Stromal cell of bone marrow (primary cell): ENCODE measurements at regions not wholly inside any gene's neighbourhood (a gene's known extent, or its start where the extent isn't known, plus 50 kb on each side); places are given as distances from the start of the nearest gene placed in this dataset.
"Not testable (repeated sequence)": the region's sequence is repeated elsewhere in the genome, so short reads cannot be mapped to it uniquely, and the experiment has no call there.

Source experiments
- DNase-seq: peaks from one replicate; pipeline ENCODE4 v3.0.0-alpha.2; 2012; ENCODE audit warnings: low read depth

DNA sequence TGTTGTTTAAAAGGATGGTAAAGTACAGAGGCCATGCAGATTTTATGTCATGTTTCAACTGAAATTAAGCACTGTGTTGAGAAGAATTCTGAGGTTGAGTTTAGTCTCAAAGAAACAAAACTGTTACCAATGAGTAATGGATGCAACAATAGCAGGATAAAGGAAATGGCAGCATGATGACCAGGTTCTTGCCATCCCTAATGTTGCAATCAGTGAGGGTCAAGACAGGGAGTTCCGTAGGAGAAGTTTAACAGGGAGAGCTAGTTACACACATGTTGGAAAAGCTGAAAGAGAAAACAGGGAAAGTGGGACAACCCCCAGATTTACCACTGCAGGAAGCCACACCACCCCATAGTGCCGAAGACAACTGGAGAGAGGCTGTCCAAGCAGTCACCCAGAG, 343.8 kb upstream of the EPHA4 start:
- DNase-seq: no peak

DNA sequence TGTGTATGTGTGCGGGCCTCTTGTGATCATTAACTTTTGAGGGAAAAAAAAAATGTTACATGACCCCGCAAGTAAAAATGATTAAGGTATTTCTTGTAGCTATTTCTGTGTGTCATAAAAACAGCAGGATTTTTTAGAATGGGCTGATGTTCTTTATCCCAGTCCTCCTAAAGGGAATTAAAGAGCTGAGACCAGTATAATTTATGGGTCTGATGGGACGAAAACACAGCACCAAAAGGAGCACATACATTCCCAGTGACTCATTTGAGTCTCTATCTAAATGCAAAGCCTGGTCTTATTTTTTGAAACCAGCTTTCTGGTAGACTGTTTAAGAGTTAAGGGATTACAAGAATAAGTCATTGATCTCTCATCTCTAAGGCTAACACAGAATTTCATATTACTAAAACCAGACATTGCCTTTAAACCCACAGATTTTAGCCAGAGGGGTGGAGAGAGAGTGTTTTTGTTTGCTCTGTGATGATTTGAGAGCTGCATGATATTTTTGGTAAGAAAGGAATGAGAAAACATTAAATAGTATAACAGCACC, 342.3 kb upstream of the EPHA4 start:
- DNase-seq: no peak

DNA sequence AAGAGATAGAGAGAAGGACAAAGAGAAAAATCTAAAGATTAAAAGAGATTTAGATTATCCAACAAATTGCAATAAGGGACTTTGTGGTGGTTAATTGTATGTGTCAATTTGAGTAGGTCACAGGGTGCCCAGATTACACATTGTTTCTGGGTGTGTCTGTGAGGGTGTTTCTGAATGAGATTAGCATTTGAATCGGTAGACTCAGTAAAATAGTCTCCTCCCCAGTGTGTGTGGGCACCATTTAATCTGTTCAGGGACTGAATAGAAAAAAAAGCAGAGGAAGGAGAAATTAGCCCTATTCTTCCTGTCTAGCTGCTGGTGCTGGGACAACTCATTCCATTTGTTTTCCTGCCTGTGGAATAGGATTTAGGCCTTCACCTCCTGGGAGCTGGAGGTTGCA, 339.8 kb upstream of the EPHA4 start:
- no peak for DNase-seq

DNA sequence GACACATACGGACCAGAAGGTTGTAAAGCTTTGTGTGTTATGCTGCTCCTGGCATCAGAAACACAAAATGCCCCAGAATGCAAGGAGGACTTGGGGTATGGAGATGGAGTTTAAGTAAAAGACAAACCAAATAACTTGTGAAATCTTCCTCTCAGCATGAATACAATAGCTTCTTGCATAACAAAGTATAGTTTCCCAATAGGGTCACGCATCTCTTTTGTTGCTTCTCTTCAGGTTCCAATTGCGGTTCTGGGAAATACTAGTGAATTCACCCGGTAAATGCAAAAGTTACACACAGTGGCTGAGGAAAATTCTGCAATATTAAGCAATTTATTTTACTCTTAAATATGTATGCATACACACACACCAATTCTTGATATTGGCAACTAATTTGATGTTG, 339.2 kb upstream of the EPHA4 start:
- no peak for DNase-seq

DNA sequence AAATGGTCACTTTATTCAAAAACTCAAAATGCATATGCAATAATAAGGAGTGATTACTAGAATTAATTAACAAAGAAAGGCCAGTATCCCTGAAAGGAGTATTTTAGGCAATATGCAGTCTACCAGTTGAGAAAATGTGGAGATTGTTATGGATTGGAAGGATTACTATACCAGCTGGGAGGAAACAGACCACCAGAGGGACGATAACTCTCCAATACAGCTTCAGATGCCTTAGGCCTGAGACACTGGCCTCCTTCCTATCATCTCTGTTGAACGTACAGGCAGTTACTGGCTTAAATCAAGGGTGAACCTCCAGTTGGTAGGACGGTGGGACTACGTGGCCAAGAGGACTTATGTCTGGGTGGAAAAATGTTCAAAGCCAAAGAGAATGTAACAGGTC, 336.4 kb upstream of the EPHA4 start:
- no peak for DNase-seq

DNA sequence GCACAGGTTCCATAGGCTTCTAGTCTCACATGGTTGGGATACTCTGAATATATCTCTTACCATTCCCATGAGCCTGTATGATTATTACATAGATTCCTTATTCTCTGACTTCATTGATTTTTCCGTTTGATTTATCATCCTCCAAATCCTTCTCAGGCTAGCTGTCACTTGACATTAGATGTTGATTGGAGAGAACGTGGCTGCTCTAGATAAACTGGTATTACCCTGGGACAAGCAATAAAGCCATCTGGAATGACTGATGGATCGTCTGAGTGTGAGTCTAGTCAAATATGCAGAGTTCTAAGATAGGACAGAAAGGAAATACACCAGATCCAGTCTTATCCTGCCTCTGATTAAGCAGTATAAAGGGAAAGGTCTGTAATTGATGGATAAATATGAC, 325.6 kb upstream of the EPHA4 start:
- no peak for DNase-seq

DNA sequence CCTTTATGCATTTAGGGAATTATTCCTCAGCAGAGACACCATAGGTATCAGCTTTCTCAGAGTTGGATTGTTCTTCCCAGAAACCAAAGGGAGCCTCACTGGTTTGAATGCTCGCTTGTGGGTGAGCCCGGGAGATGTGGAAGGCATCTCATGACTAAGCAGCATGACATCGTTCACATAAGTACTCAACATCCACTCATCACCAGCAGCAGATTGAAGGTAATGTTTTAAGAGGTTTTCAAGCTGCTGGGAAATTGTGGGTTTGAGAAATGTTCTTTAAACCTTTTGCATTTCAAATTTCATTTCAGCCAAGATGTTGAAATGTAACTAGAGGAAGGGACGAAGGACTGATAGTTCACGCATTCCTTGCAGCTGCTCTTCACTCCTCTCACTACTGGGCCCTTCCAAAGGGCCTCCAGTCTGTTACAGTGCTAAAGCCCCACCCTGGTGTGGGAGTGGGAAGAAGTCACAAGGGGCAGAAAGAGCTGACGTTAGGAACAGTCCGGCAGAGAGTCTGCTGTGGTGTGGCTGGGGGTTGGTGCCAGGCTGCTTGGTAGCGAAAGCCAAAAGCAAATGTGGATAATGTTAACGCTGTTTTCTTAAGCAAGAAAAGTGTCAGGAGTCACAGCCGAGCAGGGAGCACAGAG, 324.5 kb upstream of the EPHA4 start:
- DNase-seq: peak; percentile 72

DNA sequence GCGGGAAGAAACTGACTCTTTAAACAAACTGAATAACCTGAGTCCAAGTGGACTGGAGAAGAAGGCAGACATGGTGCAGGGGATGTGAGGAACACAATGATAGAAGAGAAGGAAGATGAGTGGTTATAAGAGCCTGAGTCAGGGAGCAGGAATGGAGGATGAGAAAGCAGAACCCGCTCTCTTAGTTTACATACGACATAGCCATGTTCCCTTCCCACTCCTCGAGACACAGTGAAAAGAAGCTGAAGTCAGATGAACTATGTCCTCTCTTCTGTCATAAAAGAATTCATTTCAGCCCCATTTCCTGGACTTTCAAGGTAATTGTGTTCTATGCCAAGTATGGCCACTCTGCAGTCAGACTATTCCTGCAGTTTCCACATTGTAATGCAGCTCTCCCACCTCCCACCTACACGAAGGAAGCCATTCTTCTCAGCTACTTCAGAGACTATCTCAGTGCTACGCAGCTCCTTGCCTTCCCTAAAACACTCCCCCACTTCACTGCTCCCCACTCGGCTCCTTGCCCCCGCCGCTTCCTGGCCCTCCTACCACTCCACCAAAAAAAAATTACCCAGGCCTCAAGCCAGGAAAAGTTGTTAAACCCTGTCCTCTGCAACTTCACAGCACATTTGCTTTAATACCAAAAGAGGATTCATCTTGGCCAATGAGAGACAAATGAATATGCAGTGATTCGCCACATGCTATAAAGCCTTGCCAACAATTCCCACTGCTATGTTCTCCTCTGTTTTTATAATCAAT, 323.4 kb upstream of the EPHA4 start:
- DNase-seq: peak; percentile 34

DNA sequence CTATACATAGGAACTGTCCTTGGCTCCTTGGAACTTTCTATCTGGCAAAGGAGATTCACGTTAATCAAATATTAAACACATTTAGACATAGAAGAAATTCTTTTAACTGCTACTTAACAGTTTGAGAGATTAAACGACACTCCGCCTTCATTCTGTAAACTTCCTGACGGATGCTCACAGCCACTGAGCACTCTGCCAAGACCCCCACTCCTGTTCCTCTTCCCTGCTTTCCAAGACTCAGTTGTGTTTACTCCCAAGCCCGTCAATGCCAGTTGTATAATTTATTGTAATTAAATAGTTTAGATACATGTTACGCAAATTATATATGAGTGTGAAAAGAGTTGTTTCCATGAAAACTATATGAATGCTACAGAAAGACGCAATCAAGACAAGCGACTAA, 321.4 kb upstream of the EPHA4 start:
- DNase-seq: no peak

DNA sequence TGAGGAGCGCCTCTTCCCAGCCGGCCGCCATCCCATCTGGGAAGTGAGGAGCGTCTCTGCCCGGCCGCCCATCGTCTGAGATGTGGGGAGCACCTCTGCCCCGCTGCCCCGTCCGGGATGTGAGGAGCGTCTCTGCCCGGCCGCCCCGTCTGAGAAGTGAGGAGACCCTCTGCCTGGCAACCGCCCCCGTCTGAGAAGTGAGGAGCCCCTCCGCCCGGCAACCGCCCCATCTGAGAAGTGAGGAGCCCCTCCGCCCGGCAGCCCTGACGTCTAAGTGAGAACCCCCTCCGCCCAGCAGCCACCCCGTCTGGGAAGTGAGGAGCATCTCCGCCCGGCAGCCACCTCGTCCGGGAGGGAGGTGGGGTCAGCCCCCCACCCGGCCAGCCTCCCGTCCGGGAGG, 319.9 kb upstream of the EPHA4 start:
- not testable (repeated sequence) for DNase-seq

DNA sequence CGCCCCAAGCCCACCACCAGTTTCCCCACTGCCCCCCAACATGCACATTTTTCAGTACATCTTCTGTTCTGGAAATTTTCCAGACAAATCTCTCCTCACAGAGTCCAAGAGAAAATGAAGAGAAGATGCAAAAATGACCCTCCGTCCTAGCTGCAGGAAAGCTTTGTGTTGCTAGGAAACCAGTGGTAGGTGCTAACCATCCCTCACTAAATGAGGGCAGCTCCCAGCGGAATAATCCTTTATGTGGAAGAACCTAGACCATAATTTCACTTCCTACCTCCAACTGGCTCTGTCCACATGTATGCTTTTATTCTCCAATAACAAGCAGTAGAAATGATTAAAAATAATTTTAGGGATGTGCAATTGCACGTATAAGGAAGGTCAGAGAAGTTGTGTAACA, 311.9 kb upstream of the EPHA4 start:
- DNase-seq: no peak

DNA sequence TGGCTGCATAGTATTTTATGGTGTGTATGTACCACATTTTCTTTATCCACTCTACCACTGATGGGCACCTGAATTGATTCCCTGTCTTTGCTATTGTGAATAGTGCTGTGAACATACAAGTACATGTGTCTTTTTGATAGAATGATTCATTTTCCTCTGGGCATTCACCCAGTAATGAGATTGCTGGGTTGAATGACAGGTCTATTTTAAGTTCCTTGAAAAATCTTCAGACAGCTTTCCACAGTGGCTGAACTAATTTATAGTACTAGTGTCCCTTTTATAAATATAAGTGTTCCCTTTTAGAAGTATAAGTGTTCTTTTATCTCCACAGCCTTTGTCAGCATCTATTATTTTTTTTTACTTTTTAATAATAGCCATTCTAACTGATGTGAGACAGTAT, 303.9 kb upstream of the EPHA4 start:
- no peak for DNase-seq

DNA sequence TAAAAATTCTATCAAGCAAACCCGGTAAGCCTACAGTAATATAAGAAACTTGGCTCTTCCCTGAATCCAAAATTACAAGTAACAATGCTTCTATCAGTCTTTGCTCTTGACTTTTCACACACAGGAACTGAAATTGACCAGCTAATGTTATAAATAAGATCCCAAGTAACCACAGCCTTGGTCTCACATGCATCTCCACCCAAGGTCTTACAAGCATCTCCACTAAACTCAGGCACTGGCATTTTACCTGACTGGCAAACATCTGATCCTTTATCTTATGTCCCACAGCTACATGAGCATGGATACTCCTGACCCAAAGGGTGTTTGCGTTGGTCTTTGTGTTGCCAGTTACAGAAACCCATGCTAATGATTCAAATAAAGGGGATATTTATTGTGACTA, 302.3 kb upstream of the EPHA4 start:
- DNase-seq: no peak

DNA sequence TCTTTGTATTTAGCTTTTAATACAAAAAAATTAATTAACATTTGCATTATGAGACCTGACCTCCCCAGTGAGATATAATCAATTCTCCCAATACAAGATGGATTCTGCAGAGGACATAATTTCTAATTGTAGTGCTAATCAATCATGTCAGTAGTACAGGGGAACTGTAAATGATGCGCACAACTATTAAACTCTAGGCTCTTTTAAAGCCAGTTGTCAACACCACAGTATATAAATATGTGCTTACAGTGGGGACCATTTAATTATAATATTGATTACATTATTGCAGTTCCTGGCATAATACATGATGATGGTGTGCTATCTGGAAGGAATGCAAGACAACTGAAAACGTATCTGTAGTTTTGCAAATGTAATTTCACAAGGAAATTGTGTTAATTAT, 285.6 kb upstream of the EPHA4 start:
- DNase-seq: no peak

DNA sequence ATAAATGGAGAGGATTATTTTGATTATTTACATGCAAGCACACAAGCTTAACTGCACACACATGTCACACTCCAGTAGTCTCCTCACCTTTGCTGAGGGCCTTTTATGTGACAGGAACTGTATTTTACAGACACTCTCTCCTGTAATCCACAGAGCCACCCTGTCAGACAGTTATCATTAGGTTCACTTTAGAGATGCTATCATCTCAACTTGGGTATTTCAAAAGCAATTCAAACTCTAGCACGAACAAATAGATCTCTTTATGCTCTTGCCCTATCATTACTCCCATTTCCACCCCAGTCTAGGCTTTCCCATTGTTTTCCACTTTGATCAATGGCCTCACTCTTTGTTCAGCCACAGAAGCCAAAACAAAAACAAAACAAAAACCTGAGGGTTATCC, 281.2 kb upstream of the EPHA4 start:
- DNase-seq: no peak

DNA sequence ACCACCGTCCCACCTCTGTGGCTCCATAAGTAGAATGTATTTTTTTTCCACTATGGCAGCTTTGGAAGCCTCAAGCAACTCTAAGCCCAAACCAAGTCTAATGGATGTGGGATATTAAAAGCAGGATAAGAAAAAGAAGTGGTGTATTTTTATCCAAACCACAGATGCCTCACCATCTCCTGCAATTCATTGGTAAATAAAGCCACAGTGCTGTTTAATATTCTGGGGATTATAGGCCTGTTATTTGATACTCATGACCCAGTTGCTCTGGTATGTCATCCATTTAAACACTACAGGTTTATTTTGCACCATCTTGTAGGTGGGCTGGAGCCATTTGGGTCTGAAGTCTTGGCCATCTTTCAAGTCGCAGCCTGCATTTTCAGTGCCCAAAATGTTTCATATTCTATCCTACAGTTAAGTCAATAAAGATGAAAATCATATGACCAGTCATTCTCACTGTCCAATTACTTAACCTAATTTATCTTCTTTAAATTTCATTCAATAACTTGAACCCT, 279.5 kb upstream of the EPHA4 start:
- DNase-seq: peak; percentile 9

DNA sequence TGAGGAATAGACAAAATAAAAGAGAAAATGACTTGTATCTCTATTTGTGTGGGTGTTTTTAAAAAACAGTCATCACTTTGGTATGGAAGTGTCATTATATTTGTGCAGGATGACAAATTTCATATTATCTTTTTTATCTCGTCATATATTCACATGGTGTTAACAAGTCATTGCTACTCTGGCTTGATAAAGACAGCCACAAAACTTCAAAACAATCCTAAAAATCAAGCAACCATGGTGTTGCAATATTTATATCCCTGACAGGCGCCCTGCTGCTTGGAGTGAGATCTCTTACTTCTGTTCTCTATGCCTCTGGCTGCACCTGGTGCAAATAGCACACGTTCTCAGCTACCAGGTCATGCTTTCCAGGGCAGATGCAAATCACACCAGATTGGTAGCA, 278.0 kb upstream of the EPHA4 start:
- DNase-seq: no peak

DNA sequence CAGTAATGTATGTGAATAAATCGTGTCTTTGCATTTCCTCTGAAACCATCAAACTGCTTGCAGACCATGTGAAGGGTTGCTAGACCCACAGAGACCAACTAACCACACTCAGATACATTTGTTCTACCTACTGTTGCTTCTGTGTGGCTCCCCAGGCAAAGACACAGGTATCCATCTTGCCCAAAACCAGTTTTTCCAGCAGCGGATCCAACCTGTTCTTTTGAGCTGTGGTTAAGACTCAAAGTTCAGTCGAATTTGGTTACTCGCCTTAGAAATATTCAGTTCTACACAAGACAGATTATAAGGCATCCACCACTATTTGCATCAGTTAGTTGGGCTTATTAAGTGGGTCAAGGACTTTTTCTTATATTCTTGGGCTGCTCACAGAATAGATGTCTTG, 276.2 kb upstream of the EPHA4 start:
- DNase-seq: no peak

DNA sequence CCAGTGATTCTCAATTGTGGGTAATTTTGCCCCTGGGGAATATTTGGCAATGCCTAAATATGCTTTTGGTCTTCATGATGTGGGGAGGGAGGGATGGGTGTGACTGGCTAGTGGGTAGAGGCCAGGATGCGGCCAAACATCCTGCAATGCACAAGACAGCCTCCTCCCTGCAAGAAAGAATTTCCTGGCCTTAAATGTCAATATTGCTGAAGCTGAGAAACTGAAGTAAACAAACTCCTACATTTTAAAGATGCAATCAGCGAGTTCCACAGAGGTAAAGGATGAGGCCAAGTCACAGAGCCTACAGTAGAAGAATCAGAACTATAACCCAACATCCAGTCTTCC, 272.9 kb upstream of the EPHA4 start:
- DNase-seq: no peak

DNA sequence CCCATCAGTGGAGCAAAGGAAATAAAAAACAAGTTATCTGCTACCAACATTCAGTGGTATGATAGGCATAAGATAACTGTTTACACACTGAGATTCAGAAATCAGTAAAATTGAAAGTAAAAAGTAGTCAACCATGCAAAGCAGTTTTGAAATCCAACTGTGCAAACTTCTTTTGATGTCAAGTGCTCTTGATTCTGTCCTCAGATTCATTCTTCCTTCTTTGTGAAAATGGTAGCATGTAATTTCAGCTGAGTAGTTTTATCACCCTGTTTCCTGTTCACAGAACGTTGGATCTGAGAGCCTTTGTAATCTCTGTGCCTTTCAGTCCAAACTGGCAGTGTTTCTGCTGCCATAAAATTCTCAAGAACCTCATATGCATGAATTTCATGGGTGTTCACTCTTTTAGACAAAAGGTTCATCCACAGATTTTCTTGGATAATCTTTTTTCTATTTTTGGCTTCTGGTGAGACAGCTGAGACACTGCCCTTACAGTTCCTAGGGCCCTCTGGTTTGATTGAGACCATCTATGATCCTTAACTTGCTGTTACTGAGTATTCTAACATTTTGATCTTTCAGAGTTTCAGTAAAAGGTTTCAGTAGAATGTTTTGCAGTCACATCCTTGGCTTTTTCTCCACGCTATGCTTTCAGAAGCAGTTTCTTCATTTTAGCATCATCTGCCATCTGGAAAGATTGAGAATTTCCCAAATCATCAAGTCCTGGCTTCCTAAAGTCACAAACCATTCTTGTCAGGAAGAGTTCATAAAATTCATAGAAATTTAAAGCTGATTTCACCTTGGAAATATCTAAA, 272.3 kb upstream of the EPHA4 start:
- DNase-seq: no peak

DNA sequence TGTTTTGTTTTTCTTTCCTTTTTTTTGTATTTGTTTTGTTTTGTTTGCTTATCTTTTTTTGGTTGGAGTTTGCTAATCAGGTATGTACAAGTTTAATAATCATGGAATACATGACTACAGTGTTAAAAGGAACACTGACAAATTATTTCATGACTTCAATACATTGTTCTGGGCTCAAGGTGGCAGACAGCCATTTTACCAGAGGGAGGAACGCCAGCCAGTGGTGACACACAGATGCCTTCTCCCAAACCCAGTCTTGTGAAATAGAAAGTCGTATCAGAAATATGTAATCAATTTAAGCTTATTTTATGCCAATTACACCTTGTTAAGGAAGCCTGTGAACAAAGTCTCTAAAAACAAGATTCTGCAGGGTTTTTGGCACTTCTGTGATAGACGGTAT, 264.0 kb upstream of the EPHA4 start:
- DNase-seq: no peak

DNA sequence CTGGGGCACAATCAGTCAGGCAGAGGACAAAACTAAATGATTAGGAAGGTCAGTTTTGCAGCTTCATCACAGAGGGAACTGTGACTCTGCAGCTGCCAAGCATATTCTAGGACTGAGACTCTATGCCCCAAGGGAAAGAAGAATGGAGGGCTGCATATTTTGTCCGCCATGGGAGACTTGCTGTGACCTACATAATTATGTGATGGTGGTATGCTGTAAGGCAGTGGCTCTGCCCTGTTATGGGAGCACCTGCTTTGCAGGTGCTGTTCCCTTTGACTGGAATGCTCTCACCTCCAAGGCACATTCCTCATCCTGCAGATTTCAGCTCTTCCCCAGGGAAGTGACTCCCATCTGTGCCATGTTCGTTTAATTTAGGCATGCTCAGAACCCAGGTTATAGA, 261.9 kb upstream of the EPHA4 start:
- no peak for DNase-seq

DNA sequence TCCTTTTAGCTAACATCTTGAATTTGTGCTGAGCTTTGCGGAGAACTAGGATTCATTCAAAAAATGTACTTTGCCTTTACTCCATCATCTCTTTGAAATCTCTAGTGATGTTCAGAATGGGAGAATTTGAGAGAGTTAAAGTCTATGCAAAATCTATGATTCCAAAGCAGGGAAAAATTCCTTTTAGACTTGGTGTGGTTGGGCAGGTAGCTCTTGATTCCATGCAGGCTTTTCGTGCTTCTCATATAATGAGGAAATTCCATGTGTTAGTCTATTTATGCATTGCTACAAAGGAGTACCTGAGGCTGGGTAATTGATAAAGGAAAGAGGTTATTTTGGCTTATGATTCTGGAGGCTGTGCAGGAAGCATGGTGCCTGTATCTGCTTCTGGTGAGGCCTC, 258.9 kb upstream of the EPHA4 start:
- no peak for DNase-seq
